ENCODE measurements at regions not wholly inside any gene's neighbourhood (a gene's known extent, or its start where the extent isn't known, plus 50 kb on each side); places are given as distances from the start of the nearest gene placed in this dataset.

DNA sequence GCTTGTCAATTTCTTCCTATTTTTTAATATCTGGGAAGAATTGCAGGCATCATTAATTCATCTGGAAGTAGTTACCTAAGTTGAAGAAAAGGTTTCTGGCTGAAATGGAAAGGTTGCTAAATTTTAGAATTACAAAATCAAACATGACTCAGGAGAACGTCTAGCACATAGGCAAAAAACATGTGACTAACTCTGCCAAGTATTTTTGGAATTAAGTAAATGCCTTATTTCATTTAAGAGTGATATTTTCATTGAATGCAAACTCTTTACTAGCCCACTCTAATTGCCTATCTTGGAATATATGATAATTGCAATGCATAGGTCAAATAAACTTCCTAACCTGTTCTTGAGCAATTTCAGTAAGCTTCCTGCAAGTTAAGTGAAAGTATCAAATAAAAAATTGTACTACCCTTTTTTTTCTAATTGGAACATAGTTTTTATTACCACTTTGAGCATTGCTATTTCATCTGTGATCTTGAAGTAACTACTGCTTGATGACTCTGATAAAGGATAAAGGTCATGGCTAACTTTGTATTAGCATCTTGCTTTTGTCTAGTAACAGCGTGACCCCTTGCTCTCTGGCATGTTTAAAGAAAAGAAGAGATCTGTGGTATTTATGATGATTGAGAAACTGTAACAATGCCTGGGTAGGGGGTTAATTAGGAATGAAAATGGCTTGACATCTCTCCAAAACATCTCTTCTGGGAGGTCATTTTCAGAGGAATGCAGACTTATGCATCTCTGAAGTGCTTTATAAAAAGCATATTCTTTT lies 208.3 kb upstream of the NCAM2 start:
- TF ChIP-seq ARHGAP35 (IDR thresholded peaks at IDR 0.05; ENCODE audit: partially characterized antibody) (no peak), CTCF (IDR thresholded peaks at IDR 0.05 in 2 of 3, conservative IDR thresholded peaks at IDR 0.05 in 1 of 3; ENCODE audit: insufficient read depth in 2 of 3, low read depth in 1 of 3, low read length in 3 of 3) (no peak)

Data from K562 (cell line).